Liver (tissue), 8 donors: ENCODE measurements at regions not wholly inside any gene's neighbourhood (a gene's known extent, or its start where the extent isn't known, plus 50 kb on each side); places are given as distances from the start of the nearest gene placed in this dataset.

Experiments used
- DNase-seq: peaks from one replicate; pipeline ENCODE4 v3.0.0-alpha.2; 2017; ENCODE audit warnings: low spot score
- H3K27ac ChIP-seq, 2 donors: one replicate each; pipeline ENCODE4 v1.7.0; 2013; ENCODE audit warnings: inconsistent platforms in 2 of 2, low read length in 2 of 2, control low read depth in 1 of 2, low read depth in 1 of 2, mild to moderate bottlenecking in 1 of 2
- H3K27me3 ChIP-seq, 4 donors: one replicate each; pipeline versions ENCODE4 v1.6.1 to v1.7.0; 2013; ENCODE audit warnings: low read length in 3 of 4, inconsistent platforms in 1 of 4, mild to moderate bottlenecking in 1 of 4, moderate library complexity in 1 of 4; ENCODE audit not compliant: control insufficient read depth in 4 of 4, insufficient read depth in 4 of 4
- H3K36me3 ChIP-seq, 4 donors: one replicate each; pipeline versions ENCODE4 v1.6.1 to v1.7.0; 2013; ENCODE audit warnings: low read length in 3 of 4, mild to moderate bottlenecking in 3 of 4, low read depth in 1 of 4, moderate library complexity in 1 of 4; ENCODE audit not compliant: control insufficient read depth in 4 of 4, insufficient read depth in 3 of 4
- H3K4me1 ChIP-seq, 4 donors: one replicate each; pipeline versions ENCODE4 v1.6.1 to v1.7.0; 2013; ENCODE audit warnings: low read length in 3 of 4, mild to moderate bottlenecking in 3 of 4, moderate library complexity in 1 of 4; ENCODE audit not compliant: control insufficient read depth in 4 of 4, insufficient read depth in 4 of 4
- H3K4me3 ChIP-seq, 3 donors: one replicate each; pipeline versions ENCODE4 v1.6.1 to v1.7.0; 2013; ENCODE audit warnings: low read length in 3 of 3, control low read depth in 1 of 3, low read depth in 1 of 3, mild to moderate bottlenecking in 1 of 3
- H3K9ac ChIP-seq, 2 donors: one replicate each; pipeline ENCODE4 v1.7.0; 2013; ENCODE audit warnings: low read length in 2 of 2, mild to moderate bottlenecking in 2 of 2, moderate library complexity in 2 of 2, control low read depth in 1 of 2, low read depth in 1 of 2
- H3K9me3 ChIP-seq, 4 donors: one replicate each; pipeline versions ENCODE4 v1.6.1 to v1.7.0; 2013; ENCODE audit warnings: low read length in 3 of 4; ENCODE audit not compliant: control insufficient read depth in 4 of 4
- ATF3 ChIP-seq: IDR thresholded peaks from 2 replicates; pipeline ENCODE4 v1.6.1; 2016; ENCODE audit warnings: antibody characterized with exemption
- CTCF ChIP-seq: fragments of 150-350 bp; IDR thresholded peaks from 2 replicates; pipeline ENCODE4 v1.5.1; 2017; ENCODE audit warnings: improper control_type of control experiment, low read depth, low read length; ENCODE audit not compliant: missing input control
- EGR1 ChIP-seq, 2 donors: IDR thresholded peaks; 2 replicates each; pipeline ENCODE4 v1.6.1; 2016 to 2018; ENCODE audit warnings: antibody characterized with exemption in 2 of 2, low read depth in 2 of 2
- FOXA1 ChIP-seq: IDR thresholded peaks from 2 replicates; pipeline ENCODE4 v1.6.1; 2016; ENCODE audit warnings: antibody characterized with exemption
- FOXA2 ChIP-seq: IDR thresholded peaks from 2 replicates; pipeline ENCODE4 v1.6.1; 2016; ENCODE audit warnings: antibody characterized with exemption
- GABPA ChIP-seq, 2 donors: IDR thresholded peaks in 1 of 2; conservative IDR thresholded peaks in 1 of 2; 2 replicates each; pipeline ENCODE4 v1.6.1; 2016; ENCODE audit warnings: antibody characterized with exemption in 2 of 2, mild to moderate bottlenecking in 1 of 2, moderate library complexity in 1 of 2
- HNF4A ChIP-seq, 2 donors: conservative IDR thresholded peaks; 2 replicates each; pipeline ENCODE4 v1.6.1; 2016; ENCODE audit warnings: antibody characterized with exemption in 2 of 2, mild to moderate bottlenecking in 2 of 2
- HNF4G ChIP-seq: IDR thresholded peaks from 2 replicates; pipeline ENCODE4 v1.6.1; 2016; ENCODE audit warnings: antibody characterized with exemption
- JUND ChIP-seq, 2 donors: IDR thresholded peaks; 2 replicates each; pipeline ENCODE4 v1.6.1; 2016; ENCODE audit warnings: antibody characterized with exemption in 2 of 2
- NR2F2 ChIP-seq: IDR thresholded peaks from 2 replicates; pipeline ENCODE4 v1.6.1; 2016; ENCODE audit warnings: antibody characterized with exemption
- RAD21 ChIP-seq, 2 donors: IDR thresholded peaks; 2 replicates each; pipeline ENCODE4 v1.6.1; 2016; ENCODE audit warnings: antibody characterized with exemption in 2 of 2, mild to moderate bottlenecking in 2 of 2
- RXRA ChIP-seq, 2 donors: IDR thresholded peaks; 2 replicates each; pipeline ENCODE4 v1.6.1; 2017 to 2018; ENCODE audit warnings: antibody characterized with exemption in 2 of 2, mild to moderate bottlenecking in 1 of 2
- SP1 ChIP-seq: IDR thresholded peaks from 2 replicates; pipeline ENCODE4 v1.6.1; 2018; ENCODE audit warnings: antibody characterized with exemption, mild to moderate bottlenecking
- TAF1 ChIP-seq: conservative IDR thresholded peaks from 2 replicates; pipeline ENCODE4 v1.6.1; 2016; ENCODE audit warnings: antibody characterized with exemption, mild to moderate bottlenecking
- YY1 ChIP-seq: IDR thresholded peaks from 2 replicates; pipeline ENCODE4 v1.6.1; 2016; ENCODE audit warnings: antibody characterized with exemption, mild to moderate bottlenecking
- ZBTB33 ChIP-seq: IDR thresholded peaks from 2 replicates; pipeline ENCODE4 v1.6.1; 2016; ENCODE audit warnings: antibody characterized with exemption
- WGBS: extraction: QIAGEN DNeasy Blood & Tissue Kit; methylation state at CpG from one replicate; pipeline ENCODE4 v1.1.7; 2013; 5-methylcytosine and 5-hydroxymethylcytosine counted together
- TF ChIP-seq, protein P1 (sequence below): IDR thresholded peaks from 2 replicates; pipeline ENCODE4 v1.6.1; 2016; ENCODE audit warnings: antibody characterized with exemption, mild to moderate bottlenecking
- TF ChIP-seq, protein P2 (sequence below): IDR thresholded peaks from 2 replicates; pipeline ENCODE4 v1.6.1; 2016; ENCODE audit warnings: antibody characterized with exemption
- donor health status: healthy.
- donor health status: healthy.
- donor health status: healthy.
- donor health status: healthy.
- donor health status: healthy.

GRCh38 chr2:220887271-220887870 lies 684.7 kb downstream of the EPHA4 start:
- H3K27ac ChIP-seq: no peak overlapping the region
- H3K9me3 ChIP-seq: no peaks in the 10 kb centered on the region
- no peaks in the 10 kb centered on the region for H3K4me1 ChIP-seq
- no peak overlapping the region for H3K4me3 ChIP-seq
- no peak overlapping the region for H3K9ac ChIP-seq
- DNase-seq: no peak
- H3K27me3 ChIP-seq: no peaks in the 10 kb centered on the region
- WGBS: 71% methylated on average over 6 of the region's 6 CpGs
- H3K36me3 ChIP-seq: no peaks in the 10 kb centered on the region
- TF ChIP-seq ZBTB33 (no peak), TAF1 (no peak), HNF4A (conservative IDR thresholded peaks at IDR 0.05) (no peak), FOXA1 (no peak), RAD21 (IDR thresholded peaks at IDR 0.05) (no peak), ATF3 (no peak), GABPA (IDR thresholded peaks at IDR 0.05 in 1 of 2, conservative IDR thresholded peaks at IDR 0.05 in 1 of 2) (no peak), HNF4G (no peak), FOXA2 (no peak), YY1 (no peak), SP1 (no peak), RXRA (IDR thresholded peaks at IDR 0.05) (no peak), CTCF (no peak), JUND (IDR thresholded peaks at IDR 0.05) (no peak), NR2F2 (no peak), EGR1 (IDR thresholded peaks at IDR 0.05; ENCODE audit: low read depth in 2 of 2) (no peak)
- TF ChIP-seq, protein P1, sequence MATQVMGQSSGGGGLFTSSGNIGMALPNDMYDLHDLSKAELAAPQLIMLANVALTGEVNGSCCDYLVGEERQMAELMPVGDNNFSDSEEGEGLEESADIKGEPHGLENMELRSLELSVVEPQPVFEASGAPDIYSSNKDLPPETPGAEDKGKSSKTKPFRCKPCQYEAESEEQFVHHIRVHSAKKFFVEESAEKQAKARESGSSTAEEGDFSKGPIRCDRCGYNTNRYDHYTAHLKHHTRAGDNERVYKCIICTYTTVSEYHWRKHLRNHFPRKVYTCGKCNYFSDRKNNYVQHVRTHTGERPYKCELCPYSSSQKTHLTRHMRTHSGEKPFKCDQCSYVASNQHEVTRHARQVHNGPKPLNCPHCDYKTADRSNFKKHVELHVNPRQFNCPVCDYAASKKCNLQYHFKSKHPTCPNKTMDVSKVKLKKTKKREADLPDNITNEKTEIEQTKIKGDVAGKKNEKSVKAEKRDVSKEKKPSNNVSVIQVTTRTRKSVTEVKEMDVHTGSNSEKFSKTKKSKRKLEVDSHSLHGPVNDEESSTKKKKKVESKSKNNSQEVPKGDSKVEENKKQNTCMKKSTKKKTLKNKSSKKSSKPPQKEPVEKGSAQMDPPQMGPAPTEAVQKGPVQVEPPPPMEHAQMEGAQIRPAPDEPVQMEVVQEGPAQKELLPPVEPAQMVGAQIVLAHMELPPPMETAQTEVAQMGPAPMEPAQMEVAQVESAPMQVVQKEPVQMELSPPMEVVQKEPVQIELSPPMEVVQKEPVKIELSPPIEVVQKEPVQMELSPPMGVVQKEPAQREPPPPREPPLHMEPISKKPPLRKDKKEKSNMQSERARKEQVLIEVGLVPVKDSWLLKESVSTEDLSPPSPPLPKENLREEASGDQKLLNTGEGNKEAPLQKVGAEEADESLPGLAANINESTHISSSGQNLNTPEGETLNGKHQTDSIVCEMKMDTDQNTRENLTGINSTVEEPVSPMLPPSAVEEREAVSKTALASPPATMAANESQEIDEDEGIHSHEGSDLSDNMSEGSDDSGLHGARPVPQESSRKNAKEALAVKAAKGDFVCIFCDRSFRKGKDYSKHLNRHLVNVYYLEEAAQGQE: no peak
- TF ChIP-seq, protein P2, sequence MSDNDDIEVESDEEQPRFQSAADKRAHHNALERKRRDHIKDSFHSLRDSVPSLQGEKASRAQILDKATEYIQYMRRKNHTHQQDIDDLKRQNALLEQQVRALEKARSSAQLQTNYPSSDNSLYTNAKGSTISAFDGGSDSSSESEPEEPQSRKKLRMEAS: no peak
